ENCODE measurements at regions not wholly inside any gene's neighbourhood (a gene's known extent, or its start where the extent isn't known, plus 50 kb on each side); places are given as distances from the start of the nearest gene placed in this dataset.

- Histone ChIP-seq H3K27me3 (no peaks in the 10 kb centered on the region), H3K9me3 (peaks cover 0 to 2% of the 10 kb centered on the region in 2 donors), H3K4me3 (no peak overlapping the region), H3K36me3 (no peaks in the 10 kb centered on the region), H3K4me1 (no peaks in the 10 kb centered on the region), H3K27ac (no peak overlapping the region)
- DNase-seq: no peak
- TF ChIP-seq CTCF (IDR thresholded peaks at IDR 0.05): no peak
- no peak for ATAC-seq
- intact Hi-C loops (cut with DNase I): no loop called here
Measured at GRCh38 chr13:93147298-93147645, 79.3 kb upstream of the GPC6 start.

GRCh38 chr13:93147946-93148345, 78.7 kb upstream of the GPC6 start:
- H3K4me1 ChIP-seq: no peaks in the 10 kb centered on the region
- no peaks in the 10 kb centered on the region for H3K27me3 ChIP-seq
- no peaks in the 10 kb centered on the region for H3K36me3 ChIP-seq
- ATAC-seq: no peak
- no peak for DNase-seq
- TF ChIP-seq CTCF (IDR thresholded peaks at IDR 0.05): no peak
- H3K9me3 ChIP-seq: peaks cover 0 to 2% of the 10 kb centered on the region in 2 donors
- intact Hi-C loops (cut with DNase I): no loop called here
- H3K4me3 ChIP-seq: no peak overlapping the region
- no peak overlapping the region for H3K27ac ChIP-seq

- no peak overlapping the region for H3K27ac ChIP-seq
- DNase-seq (no peak), ATAC-seq (peak; percentile 55)
- H3K27me3 ChIP-seq: no peaks in the 10 kb centered on the region
- intact Hi-C loops (cut with DNase I): no loop called here
- no peak for TF ChIP-seq CTCF (IDR thresholded peaks at IDR 0.05)
- no peaks in the 10 kb centered on the region for H3K4me1 ChIP-seq
- no peaks in the 10 kb centered on the region for H3K9me3 ChIP-seq
- H3K4me3 ChIP-seq: no peak overlapping the region
- no peaks in the 10 kb centered on the region for H3K36me3 ChIP-seq
Measured at GRCh38 chr13:93151277-93151676, 75.3 kb upstream of the GPC6 start.

- no peaks in the 10 kb centered on the region for H3K27me3 ChIP-seq
- ATAC-seq: no peak
- H3K4me3 ChIP-seq: no peak overlapping the region
- no peak overlapping the region for H3K27ac ChIP-seq
- H3K9me3 ChIP-seq: peaks cover 0 to 4% of the 10 kb centered on the region in 2 donors
- no peaks in the 10 kb centered on the region for H3K36me3 ChIP-seq
- no peaks in the 10 kb centered on the region for H3K4me1 ChIP-seq
- no peak for DNase-seq
- intact Hi-C loops (cut with DNase I): no loop called here
- no peak for TF ChIP-seq CTCF (IDR thresholded peaks at IDR 0.05)
Measured at GRCh38 chr13:93158565-93158964, 68.0 kb upstream of the GPC6 start.

GRCh38 chr13:93169980-93170379, 56.6 kb upstream of the GPC6 start:
- no peak for TF ChIP-seq CTCF (IDR thresholded peaks at IDR 0.05)
- peak; percentile 34 for ATAC-seq
- no peaks in the 10 kb centered on the region for H3K9me3 ChIP-seq

More at GRCh38 chr13:93169980-93170379, 56.6 kb upstream of the GPC6 start:
- no peaks in the 10 kb centered on the region for H3K27me3 ChIP-seq
- no peak overlapping the region for H3K4me3 ChIP-seq
- DNase-seq: no peak
- no peak overlapping the region for H3K27ac ChIP-seq
- no peaks in the 10 kb centered on the region for H3K36me3 ChIP-seq
- intact Hi-C loops (cut with DNase I): no loop called here
- no peaks in the 10 kb centered on the region for H3K4me1 ChIP-seq

Measured in left lung (tissue), 4 donors.